NCI-H2081 treated with DMSO at 0.1 percent for 48 hours (cell line): ENCODE measurements at regions not wholly inside any gene's neighbourhood (a gene's known extent, or its start where the extent isn't known, plus 50 kb on each side); places are given as distances from the start of the nearest gene placed in this dataset.

Experiments
- DNase-seq: peaks from one replicate; lab custom pipeline; 2025; lab: John Stamatoyannopoulos, UW

- DNase-seq = no peak
Observed at GRCh38 chr12:126087692-126088091, 1022.5 kb downstream of the AACS start.

DNA sequence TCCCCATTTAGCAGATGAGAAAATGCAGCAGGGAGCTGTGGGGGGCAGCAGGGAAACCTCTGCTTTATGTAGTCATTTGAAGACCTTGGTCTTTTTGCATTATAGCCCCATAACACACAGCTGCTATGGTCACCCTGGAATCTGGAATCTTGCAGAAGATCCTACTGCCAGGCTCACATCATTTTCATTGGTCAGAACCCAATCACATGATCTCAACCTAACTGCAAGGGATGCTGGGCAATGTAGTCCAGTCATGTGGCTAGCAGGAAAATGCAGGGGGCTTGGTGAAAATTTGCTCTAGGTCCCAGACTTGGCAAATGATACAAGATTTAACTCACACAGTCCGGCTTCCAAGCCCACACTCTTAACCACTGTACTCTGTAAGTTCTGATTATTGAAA, 1028.7 kb downstream of the AACS start:
- DNase-seq = no peak

- DNase-seq = no peak
Observed at GRCh38 chr12:126095748-126096510, 1030.7 kb downstream of the AACS start.

DNA sequence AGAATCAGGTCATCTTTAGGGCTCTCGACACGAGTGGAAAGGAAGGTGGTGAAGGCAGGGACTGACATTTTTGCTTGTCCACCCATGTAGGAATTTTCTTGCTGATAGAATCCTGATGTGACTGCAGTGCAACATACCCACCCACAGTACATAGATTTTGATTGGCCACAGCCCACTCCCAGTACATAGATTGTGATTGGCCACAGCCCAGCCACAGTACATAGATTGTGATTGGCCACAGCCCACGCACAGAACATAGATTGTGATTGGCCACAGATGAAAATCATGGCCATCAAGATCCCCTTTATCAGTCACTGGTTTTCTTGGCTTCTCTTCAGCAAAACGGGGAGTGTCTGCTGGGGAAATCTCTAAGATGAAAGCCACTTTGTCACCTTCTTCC, 1041.5 kb downstream of the AACS start:
- DNase-seq = no peak

DNA sequence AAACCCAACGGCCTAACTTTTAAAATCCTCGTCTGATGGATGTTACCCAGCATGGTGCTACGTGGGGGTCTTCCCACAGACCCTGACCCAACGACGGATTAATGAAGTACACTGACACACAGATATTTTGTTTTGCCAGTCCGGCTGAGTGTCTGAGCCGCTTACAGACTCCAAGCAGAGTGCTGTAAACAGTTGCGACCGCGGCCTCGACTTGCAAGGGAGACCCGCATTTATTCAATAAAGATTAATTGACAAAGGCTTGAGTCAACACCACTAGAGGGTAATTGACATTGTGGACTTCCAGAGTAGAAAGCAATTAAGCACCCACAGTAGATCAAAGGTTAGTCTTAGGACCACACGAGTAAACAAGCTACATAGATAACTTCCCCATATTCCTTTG, 1042.4 kb downstream of the AACS start:
- DNase-seq = no peak

DNA sequence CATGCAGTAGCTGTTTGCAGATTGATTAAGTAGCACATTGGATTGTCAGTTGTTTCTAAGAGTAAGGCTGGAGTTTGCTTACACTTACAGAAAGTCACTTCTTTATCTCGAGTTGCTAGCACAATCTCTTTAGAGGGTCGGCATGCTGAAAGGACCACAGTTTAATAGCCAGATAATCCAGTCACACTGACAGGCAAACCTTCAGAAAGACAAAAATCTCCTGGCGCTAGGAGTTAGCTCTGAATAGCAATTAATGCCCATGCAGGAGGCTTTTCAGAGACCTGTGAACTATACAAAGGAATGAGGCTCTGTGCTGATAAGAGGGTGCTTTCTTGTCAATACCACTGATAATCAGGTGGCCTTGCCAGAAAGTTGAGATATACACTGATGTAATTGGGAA, 1043.0 kb downstream of the AACS start:
- DNase-seq = no peak

DNA sequence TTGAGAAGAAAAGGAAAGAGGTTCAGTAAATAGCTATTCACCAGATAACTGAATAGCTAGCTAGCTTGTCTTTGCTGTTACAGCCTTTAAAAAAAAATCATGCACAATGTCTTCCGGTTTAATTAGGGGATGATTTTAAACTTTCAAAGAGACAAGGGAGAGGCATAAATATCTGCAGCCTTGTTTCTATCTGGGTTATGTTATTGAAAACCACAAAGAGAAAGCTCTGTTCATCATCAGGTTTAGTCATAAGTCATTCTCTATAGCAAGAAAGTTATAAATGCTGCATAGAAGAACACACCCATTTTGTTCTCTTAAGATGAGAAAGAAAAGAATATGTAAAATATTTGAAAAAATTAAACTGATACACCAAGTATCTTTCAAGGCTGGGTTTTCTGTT, 1046.9 kb downstream of the AACS start:
- no peak for DNase-seq

- DNase-seq = no peak
Observed at GRCh38 chr12:126112849-126113248, 1047.6 kb downstream of the AACS start.

- no peak for DNase-seq
Observed at GRCh38 chr12:126114441-126114840, 1049.2 kb downstream of the AACS start.

DNA sequence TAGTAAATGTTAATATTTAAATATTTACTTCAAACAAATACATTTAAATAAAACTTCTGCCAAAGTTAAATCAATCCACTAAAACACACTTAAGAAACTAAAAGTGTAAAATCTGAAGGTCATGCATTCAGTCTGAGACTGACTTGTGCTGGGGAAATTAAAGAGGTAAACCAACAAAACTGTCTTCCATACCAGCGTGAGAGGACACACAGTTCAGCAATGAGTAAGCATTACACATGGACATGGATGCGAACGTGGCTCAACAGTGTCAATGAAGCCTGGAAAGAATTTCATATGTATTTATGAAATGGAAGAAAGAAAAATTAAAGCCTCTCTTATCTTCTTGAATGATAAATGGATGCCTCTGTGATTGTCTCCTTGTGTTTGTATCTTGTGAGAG, 1052.3 kb downstream of the AACS start:
- no peak for DNase-seq

GRCh38 chr12:126139355-126139754, 1074.1 kb downstream of the AACS start:
- no peak for DNase-seq

DNA sequence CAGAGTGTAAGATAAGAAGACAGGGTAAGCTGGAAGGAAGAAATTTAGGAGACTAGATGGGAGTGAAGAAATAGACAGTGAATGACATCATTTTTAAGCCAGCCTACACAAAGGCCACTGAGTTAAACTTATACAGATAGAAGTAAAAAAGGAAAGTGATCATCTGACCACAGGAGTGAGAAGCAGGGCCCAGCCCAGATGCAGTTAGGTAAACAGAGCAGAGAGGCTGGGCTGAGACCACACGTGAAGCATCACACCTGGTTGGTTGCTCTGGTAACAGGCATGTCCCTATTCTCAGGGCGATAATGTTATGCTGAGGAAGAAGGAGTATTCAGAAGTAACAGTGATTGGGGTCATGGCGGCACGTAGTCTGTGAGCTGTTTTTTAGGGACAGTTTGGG, 1079.4 kb downstream of the AACS start:
- DNase-seq = no peak

DNA sequence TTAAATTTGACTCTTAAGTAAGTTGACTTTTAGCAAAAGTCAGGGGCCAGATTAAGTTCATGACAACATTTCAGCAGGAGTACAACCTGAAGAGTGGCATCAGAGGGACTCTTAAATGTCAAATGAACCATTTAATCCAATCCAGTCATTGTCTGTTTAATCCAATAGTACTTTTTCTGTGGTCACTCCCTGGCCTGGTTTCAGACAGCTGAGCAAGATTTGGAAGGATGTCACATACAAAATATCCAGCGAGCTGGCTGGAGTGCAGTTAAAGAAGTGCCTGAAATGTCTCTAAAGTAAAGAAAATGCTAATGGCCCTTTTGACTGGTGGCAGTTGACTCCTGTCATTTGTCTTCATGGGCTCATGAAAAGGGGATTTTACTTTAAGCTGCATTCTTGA, 1082.1 kb downstream of the AACS start:
- no peak for DNase-seq

- DNase-seq = no peak
Observed at GRCh38 chr12:126156806-126157574, 1091.8 kb downstream of the AACS start.

DNA sequence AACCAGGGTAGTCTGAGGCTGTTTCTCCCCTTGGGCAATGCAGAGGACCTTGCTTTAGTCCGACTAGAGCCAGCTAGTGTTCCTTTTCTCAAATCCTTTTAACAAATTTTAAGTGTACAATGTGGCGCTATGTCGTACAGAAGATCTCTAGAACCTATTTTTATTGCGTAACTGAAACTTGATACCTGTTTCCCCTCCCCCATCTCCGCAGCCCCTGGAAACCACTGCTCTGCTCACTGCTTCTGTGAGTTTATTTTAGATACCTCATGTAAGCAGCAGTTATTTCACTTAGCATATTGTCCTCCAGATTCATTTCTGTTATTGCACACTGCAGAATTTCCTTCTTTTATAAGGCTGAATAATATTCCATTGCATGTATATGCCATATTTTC, 1092.3 kb downstream of the AACS start:
- no peak for DNase-seq

DNA sequence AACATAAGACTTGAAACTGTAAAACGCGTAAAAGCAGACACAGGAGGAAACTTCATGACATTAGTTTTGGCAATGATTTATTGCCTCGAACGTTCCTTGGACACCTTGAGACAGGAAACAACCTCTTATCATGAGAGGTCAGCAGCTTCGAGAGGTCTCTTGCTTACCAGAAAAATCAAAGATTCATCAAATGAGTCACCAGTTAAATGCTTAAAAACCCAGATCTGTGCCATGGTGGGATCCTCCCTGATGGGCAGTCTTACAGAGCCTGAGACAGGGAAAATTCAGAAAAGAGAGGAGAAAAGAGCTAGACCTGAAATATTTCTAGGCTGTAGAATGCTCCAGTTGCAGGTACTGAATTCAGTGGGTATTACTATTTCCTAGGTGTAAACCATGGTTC, 1093.9 kb downstream of the AACS start:
- no peak for DNase-seq

DNA sequence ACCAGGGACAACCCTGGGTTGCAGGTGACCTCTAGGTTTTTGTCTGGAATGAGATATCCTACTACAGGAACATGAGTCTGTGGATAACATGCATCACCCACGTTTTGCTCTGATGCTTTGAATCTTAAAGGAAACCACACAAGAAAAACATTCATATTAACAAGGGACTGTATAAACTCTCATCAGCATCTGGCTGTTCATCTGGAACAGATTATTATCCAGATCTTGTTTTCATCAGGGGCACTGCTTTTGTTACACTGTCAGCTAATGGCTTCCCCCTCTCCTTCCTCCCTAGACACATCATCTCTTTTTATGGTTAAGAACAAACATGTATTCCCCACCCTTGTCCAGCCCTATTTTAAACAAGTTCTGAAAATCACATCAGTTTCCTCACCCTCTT, 1095.7 kb downstream of the AACS start:
- no peak for DNase-seq

DNA sequence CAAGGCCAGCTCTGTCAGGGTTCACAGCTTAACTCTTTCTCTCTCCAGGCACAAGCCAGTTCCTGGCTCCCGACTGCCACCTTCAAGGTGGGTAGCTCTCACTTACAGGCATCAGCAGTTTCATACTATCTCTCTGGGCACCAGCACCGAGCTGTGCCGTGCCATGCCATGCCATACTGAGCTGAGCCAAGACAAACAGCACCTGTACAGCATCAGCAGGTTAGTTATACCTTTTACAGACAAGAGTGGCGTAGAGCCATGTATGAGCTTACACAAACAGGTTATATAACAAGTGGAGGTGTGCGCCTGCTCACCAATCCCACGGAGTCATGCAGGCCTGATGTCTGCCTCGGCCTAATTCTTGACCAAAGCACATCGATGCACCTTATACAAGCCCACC, 1098.7 kb downstream of the AACS start:
- no peak for DNase-seq

DNA sequence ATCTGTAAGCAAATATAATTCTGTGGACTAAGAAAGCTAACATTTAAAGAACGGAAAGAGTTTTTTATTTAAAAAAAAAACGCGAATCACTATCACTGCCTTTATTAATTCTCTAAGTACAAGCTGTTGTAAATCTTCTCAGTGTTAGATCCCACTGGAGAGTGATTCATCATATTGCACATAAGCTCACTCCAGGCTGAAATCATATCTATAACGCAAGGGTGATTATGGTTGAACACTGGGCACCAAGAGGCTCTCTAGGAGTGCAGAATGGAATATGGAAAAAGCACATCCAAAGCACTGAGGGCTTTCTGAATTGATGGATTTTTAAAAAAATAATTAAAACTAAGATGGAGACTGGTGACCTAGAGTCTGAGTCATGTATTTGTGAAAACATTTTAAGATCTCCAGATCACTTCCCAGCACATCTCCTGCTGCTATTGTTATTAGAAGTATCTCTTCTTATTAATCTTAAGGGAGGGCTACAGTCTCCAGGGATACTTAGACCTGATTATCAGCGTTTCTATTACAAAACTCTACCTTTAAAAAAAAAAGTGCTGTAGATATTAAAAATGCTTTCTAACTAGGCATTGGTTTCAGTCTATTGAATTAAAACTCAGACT, 1106.8 kb downstream of the AACS start:
- DNase-seq = no peak

DNA sequence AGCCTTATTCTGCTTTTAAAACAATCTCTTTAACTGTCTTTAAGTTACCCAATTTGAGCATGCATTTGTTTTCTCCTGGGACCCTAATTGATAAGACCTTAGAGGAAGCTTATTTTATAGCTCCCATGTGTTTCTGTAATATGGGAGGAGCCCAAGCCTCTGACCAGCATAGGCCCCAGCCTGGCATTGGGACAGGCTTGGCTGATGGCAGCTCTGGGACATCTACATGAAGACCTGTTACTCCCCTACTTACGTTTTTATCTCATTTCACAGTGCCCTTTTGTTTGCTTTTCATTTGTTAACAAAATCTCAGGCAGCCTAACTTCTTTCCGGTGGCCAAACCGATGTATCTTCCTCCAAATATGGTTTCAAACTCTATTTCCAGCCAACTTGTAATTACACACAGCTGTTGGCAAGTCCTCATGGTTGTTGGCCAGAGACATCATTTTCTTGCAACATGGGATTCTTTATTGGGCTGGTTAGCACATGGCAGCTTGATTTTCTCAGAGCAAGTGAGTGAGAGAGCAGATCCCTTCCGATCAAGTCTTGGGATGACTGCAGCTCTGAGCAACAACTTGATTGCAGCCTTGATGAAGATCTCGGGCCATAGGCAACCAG, 1117.5 kb downstream of the AACS start:
- no peak for DNase-seq

GRCh38 chr12:126185025-126185424, 1119.8 kb downstream of the AACS start:
- DNase-seq = no peak

DNA sequence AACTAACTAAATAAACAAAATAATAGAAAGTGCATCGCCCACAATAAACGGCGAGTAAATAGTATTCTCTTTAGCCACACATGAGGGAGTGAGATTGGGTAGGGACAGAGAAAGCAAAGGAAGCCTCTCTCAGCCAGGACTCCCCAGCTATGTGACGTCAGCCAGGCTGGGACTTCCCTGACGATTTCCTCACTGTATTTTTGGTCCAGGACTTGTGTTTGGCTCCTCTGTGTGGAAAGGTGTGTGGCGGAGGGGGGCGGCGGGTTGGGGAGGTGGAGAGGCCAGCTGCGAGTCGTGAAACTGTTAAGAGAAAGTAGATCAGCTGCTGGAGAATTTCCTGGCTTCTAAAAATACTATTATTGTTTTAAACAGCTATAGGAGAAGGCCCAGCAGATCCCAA, 1124.6 kb downstream of the AACS start:
- DNase-seq = no peak
